H1 (cell line): ENCODE measurements at regions not wholly inside any gene's neighbourhood (a gene's known extent, or its start where the extent isn't known, plus 50 kb on each side); places are given as distances from the start of the nearest gene placed in this dataset.

Source experiments
- CTCF ChIA-PET: fragments of 300-600 bp; sonication (Branson Sonifier 250); formaldehyde crosslinking; loops from one replicate; lab custom pipeline; 2021; ENCODE audit not compliant: partially characterized antibody; lab: Charles Lee
- POLR2A ChIA-PET: fragments of 300-600 bp; sonication (Branson Sonifier 250); formaldehyde crosslinking; loops from one replicate; lab custom pipeline; 2021; ENCODE audit warnings: inconsistent platforms; ENCODE audit not compliant: partially characterized antibody; lab: Charles Lee
- DNase-seq, 2 experiments: peaks; one replicate each; pipeline versions ENCODE4 v3.0.0 to v3.0.0-alpha.2; 2010 to 2022; ENCODE audit warnings: low spot score in 2 of 2, low read depth in 1 of 2, mixed read lengths in 1 of 2
- FAIRE-seq: peaks from 2 replicates; lab custom pipeline; 2011; peaks lifted over from hg19 to GRCh38; lab: Jason Lieb, UNC
- H2AFZ ChIP-seq: 2 replicates; pipeline ENCODE4 v1.8.1; 2012; ENCODE audit warnings: low read length, inconsistent platforms
- H2AK5ac ChIP-seq: 2 replicates; pipeline ENCODE4 v1.6.1; 2013; ENCODE audit warnings: low read depth, low read length
- H2BK120ac ChIP-seq: replicated peaks from 2 replicates; pipeline ENCODE3; 2013; ENCODE audit warnings: low read depth, low read length, inconsistent platforms
- H2BK12ac ChIP-seq: 2 replicates; pipeline ENCODE4 v1.6.1; 2013; ENCODE audit warnings: low read depth, low read length
- H2BK15ac ChIP-seq: 2 replicates; pipeline ENCODE4 v1.6.1; 2013; ENCODE audit warnings: low read length
- H2BK20ac ChIP-seq: 2 replicates; pipeline ENCODE4 v1.6.1; 2013; ENCODE audit warnings: low read length
- H2BK5ac ChIP-seq: 2 replicates; pipeline ENCODE4 v1.6.1; 2013; ENCODE audit warnings: low read depth, low read length
- H3K14ac ChIP-seq: 2 replicates; pipeline ENCODE4 v1.6.1; 2013; ENCODE audit warnings: inconsistent platforms; ENCODE audit not compliant: insufficient read length
- H3K18ac ChIP-seq: 2 replicates; pipeline ENCODE4 v1.6.1; 2013; ENCODE audit warnings: low read length; ENCODE audit errors: extremely low read depth
- H3K23ac ChIP-seq: 2 replicates; pipeline ENCODE4 v1.6.1; 2013; ENCODE audit warnings: inconsistent platforms; ENCODE audit not compliant: insufficient read length
- H3K23me2 ChIP-seq: 2 replicates; pipeline ENCODE4 v1.6.1; 2013; ENCODE audit warnings: low read depth, low read length
- H3K27ac ChIP-seq: 2 replicates; pipeline ENCODE4 v1.6.1; 2011; ENCODE audit warnings: low read depth, low read length, inconsistent platforms
- H3K27me3 ChIP-seq, 4 experiments: replicated peaks in 1 of 4; 1 replicate in 1 of 4; 2 replicates in 3 of 4; pipeline versions ENCODE4 v1.6.1 to v1.8.1; 2011 to 2013; ENCODE audit warnings: low read length in 3 of 4, mild to moderate bottlenecking in 3 of 4, inconsistent platforms in 2 of 4, mixed read lengths in 2 of 4, moderate library complexity in 1 of 4; ENCODE audit not compliant: control insufficient read depth in 3 of 4, insufficient read depth in 3 of 4; ENCODE audit errors: extremely low read depth in 1 of 4
- H3K36me3 ChIP-seq, 4 experiments: 2 replicates each; pipeline versions ENCODE4 v1.6.1 to v1.8.1; 2011 to 2013; ENCODE audit warnings: mild to moderate bottlenecking in 4 of 4, low read length in 3 of 4, moderate library complexity in 2 of 4, control low read depth in 1 of 4, inconsistent platforms in 1 of 4; ENCODE audit not compliant: insufficient read depth in 4 of 4, control insufficient read depth in 2 of 4
- H3K4ac ChIP-seq: replicated peaks from 2 replicates; pipeline ENCODE3; 2013; ENCODE audit warnings: low read length, low read depth, mixed read lengths, inconsistent platforms; ENCODE audit not compliant: insufficient read length
- H3K4me1 ChIP-seq, 4 experiments: replicated peaks in 1 of 4; 1 replicate in 1 of 4; 2 replicates in 3 of 4; pipeline versions ENCODE4 v1.6.1 to v1.8.1; 2011 to 2013; ENCODE audit warnings: low read length in 3 of 4, inconsistent platforms in 2 of 4, mixed read lengths in 1 of 4; ENCODE audit not compliant: insufficient read depth in 4 of 4, control insufficient read depth in 3 of 4
- H3K4me2 ChIP-seq, 2 experiments: 2 replicates each; pipeline versions ENCODE4 v1.6.1 to v1.8.1; 2011 to 2013; ENCODE audit warnings: low read depth in 2 of 2, low read length in 2 of 2, control low read depth in 1 of 2, inconsistent platforms in 1 of 2, mild to moderate bottlenecking in 1 of 2; ENCODE audit not compliant: insufficient read depth in 1 of 2
- H3K4me3 ChIP-seq, 4 experiments: fragments of 200-600, 300-600 bp in 1 of 4; sonication (generic), shearing (Covaris generic), sonication (Bioruptor Twin) in 1 of 4; 2 replicates each; pipeline versions ENCODE4 v1.5.1 to v1.8.1; 2011 to 2016; ENCODE audit warnings: low read length in 4 of 4, low read depth in 3 of 4, control low read depth in 2 of 4, inconsistent platforms in 2 of 4, mild to moderate bottlenecking in 2 of 4, mixed read lengths in 1 of 4, moderate library complexity in 1 of 4; ENCODE audit not compliant: insufficient read depth in 2 of 4; ENCODE audit errors: extremely low read depth in 1 of 4
- H3K56ac ChIP-seq: replicated peaks from 2 replicates; pipeline ENCODE3; 2013; ENCODE audit warnings: low read depth, mild to moderate bottlenecking, mixed read lengths, low read length, inconsistent platforms; ENCODE audit not compliant: insufficient read length
- H3K79me1 ChIP-seq: 2 replicates; pipeline ENCODE4 v1.6.1; 2013; ENCODE audit warnings: low read depth, low read length, control low read depth
- H3K79me2 ChIP-seq, 2 experiments: 2 replicates each; pipeline versions ENCODE4 v1.6.1 to v1.8.1; 2012 to 2013; ENCODE audit warnings: low read length in 2 of 2, mild to moderate bottlenecking in 2 of 2, inconsistent platforms in 1 of 2; ENCODE audit not compliant: insufficient read depth in 2 of 2, control insufficient read depth in 1 of 2
- H3K9ac ChIP-seq, 4 experiments: replicated peaks in 1 of 4; 1 replicate in 1 of 4; 2 replicates in 3 of 4; pipeline versions ENCODE4 v1.6.1 to v1.8.1; 2011 to 2013; ENCODE audit warnings: low read depth in 3 of 4, low read length in 3 of 4, control low read depth in 2 of 4, mild to moderate bottlenecking in 2 of 4, moderate library complexity in 2 of 4, inconsistent platforms in 1 of 4; ENCODE audit errors: extremely low read depth in 1 of 4
- H3K9me3 ChIP-seq, 2 experiments: 2 replicates each; pipeline versions ENCODE4 v1.6.1 to v1.8.1; 2012 to 2013; ENCODE audit warnings: mild to moderate bottlenecking in 2 of 2, moderate library complexity in 2 of 2, control low read depth in 1 of 2, inconsistent platforms in 1 of 2, low read depth in 1 of 2, low read length in 1 of 2, mixed read lengths in 1 of 2; ENCODE audit not compliant: insufficient read depth in 2 of 2
- H4K20me1 ChIP-seq, 2 experiments: replicated peaks in 1 of 2; 2 replicates each; pipeline versions ENCODE3 to v1.8.1; 2011 to 2013; ENCODE audit warnings: inconsistent platforms in 2 of 2, low read length in 2 of 2, mild to moderate bottlenecking in 1 of 2; ENCODE audit not compliant: insufficient read depth in 2 of 2, control insufficient read depth in 1 of 2
- H4K5ac ChIP-seq: 2 replicates; pipeline ENCODE4 v1.6.1; 2013; ENCODE audit warnings: low read length, low read depth, mixed read lengths, inconsistent platforms; ENCODE audit not compliant: insufficient read length
- H4K8ac ChIP-seq: 2 replicates; pipeline ENCODE4 v1.8.0; 2013; ENCODE audit warnings: mild to moderate bottlenecking, moderate library complexity, low read length, inconsistent platforms; ENCODE audit not compliant: insufficient read depth; ENCODE audit errors: extremely low read depth
- H4K91ac ChIP-seq: replicated peaks from 2 replicates; pipeline ENCODE3; 2013; ENCODE audit warnings: low read length, mixed read lengths, inconsistent platforms; ENCODE audit not compliant: insufficient read length
- CREB1 ChIP-seq: IDR thresholded peaks from 2 replicates; pipeline ENCODE4 v1.6.1; 2012; ENCODE audit warnings: inconsistent platforms
- KDM1A ChIP-seq: fragments of 200-600, 300-600 bp; sonication (generic); IDR thresholded peaks from 2 replicates; pipeline ENCODE4 v1.7.1; 2016; ENCODE audit warnings: mild to moderate bottlenecking, low read length, borderline replicate concordance
- TBP ChIP-seq: IDR thresholded peaks from 2 replicates; pipeline ENCODE4 v1.6.1; 2011; ENCODE audit warnings: low read depth, low read length, improper control_type of control experiment
- WGBS, 2 experiments: shearing (Covaris generic) in 1 of 2; methylation state at CpG; one replicate each; pipeline versions ENCODE4 v1.1.6 to v1.1.7; 2013 to 2015; ENCODE audit warnings: low lambda C conversion rate in 2 of 2, mixed read lengths in 2 of 2, inconsistent platforms in 1 of 2, low coverage in 1 of 2, missing lambda C conversion rate in 1 of 2; ENCODE audit not compliant: insufficient replicate concordance in 2 of 2, insufficient coverage in 1 of 2, insufficient read length in 1 of 2; ENCODE audit errors: extremely low coverage in 1 of 2, missing lambda C conversion rate in 1 of 2; 5-methylcytosine and 5-hydroxymethylcytosine counted together
- TF ChIP-seq, protein P1 (sequence below): IDR thresholded peaks from 2 replicates; pipeline ENCODE4 v1.6.1; 2012; ENCODE audit warnings: inconsistent platforms

DNA sequence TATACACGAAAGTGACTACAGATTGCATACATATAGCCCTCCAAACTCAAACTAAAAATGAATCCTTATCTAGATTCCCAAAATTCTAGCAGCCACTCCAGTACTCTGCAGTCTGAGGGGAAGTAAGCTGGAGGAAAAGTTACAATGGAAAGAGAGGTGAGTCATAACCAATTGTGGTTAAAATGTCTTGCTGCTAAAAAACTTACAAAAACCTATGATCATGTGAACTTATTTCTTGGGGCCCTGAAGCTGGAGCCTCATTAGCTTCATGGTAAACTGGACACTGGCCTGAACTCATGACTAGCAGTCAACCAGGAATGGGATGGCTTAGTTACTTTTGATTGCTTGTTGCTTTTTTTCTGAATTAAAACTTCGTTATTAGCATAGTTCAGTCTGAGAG lies 175.9 kb downstream of the SLC4A3 start:
- no peak overlapping the region for H3K27ac ChIP-seq
- no peaks in the 10 kb centered on the region for H3K36me3 ChIP-seq
- FAIRE-seq, result no peak
- H3K18ac ChIP-seq, result no peak overlapping the region
- H3K23me2 ChIP-seq, result no peaks in the 10 kb centered on the region
- H2AK5ac ChIP-seq, result no peak overlapping the region
- H2BK5ac ChIP-seq, result no peak overlapping the region
- no peak for DNase-seq
- no peak overlapping the region for H3K9ac ChIP-seq
- no peaks in the 10 kb centered on the region for H3K4me1 ChIP-seq
- H4K91ac ChIP-seq, result no peak overlapping the region
- H3K4me3 ChIP-seq, result no peak overlapping the region
- H2BK15ac ChIP-seq, result no peak overlapping the region
- H4K5ac ChIP-seq, result no peak overlapping the region
- ChIA-PET CTCF (no interaction called here), POLR2A (no interaction called here)
- H3K14ac ChIP-seq, result no peak overlapping the region
- H3K56ac ChIP-seq, result no peak overlapping the region
- no peak overlapping the region for H2BK20ac ChIP-seq
- WGBS, 2 experiments, result 87% methylated on average over 2 of the region's 2 CpGs; no CpG with 5 or more reads in 1 of the 2 experiments
- no peak overlapping the region for H3K4ac ChIP-seq
- H3K79me1 ChIP-seq, result no peaks in the 10 kb centered on the region
- H3K4me2 ChIP-seq, result no peak overlapping the region
- H3K9me3 ChIP-seq, result no peaks in the 10 kb centered on the region
- H4K8ac ChIP-seq, result no peak overlapping the region
- H2BK120ac ChIP-seq, result no peak overlapping the region
- no peak overlapping the region for H3K23ac ChIP-seq
- H2BK12ac ChIP-seq, result no peak overlapping the region
- H2AFZ ChIP-seq, result no peak overlapping the region
- H3K79me2 ChIP-seq, result no peaks in the 10 kb centered on the region
- H4K20me1 ChIP-seq, result no peaks in the 10 kb centered on the region
- H3K27me3 ChIP-seq, result no peaks in the 10 kb centered on the region
- TF ChIP-seq KDM1A, result no peak
- TF ChIP-seq CREB1, result no peak
- TF ChIP-seq, protein P1, sequence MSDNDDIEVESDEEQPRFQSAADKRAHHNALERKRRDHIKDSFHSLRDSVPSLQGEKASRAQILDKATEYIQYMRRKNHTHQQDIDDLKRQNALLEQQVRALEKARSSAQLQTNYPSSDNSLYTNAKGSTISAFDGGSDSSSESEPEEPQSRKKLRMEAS, result no peak
- no peak for TF ChIP-seq TBP
- TF ChIP-seq, all 59 proteins: peak for 0
